GM12892 (cell line): ENCODE measurements at regions not wholly inside any gene's neighbourhood (a gene's known extent, or its start where the extent isn't known, plus 50 kb on each side); places are given as distances from the start of the nearest gene placed in this dataset.
A peak's percentile ranks its signal among the peaks of the same experiment; 100 is the strongest.
"Not testable (repeated sequence)": the region's sequence is repeated elsewhere in the genome, so short reads cannot be mapped to it uniquely, and the experiment has no call there.

Experiments
- DNase-seq: peaks from one replicate; pipeline ENCODE4 v3.0.0; 2011; ENCODE audit not compliant: insufficient read length
- FAIRE-seq: peaks from 2 replicates; lab custom pipeline; 2011; peaks lifted over from hg19 to GRCh38; lab: Jason Lieb, UNC
- POLR2A ChIP-seq: IDR thresholded peaks from 2 replicates; pipeline ENCODE4 v1.6.1; 2011; ENCODE audit warnings: low read depth, low read length, control low read depth
- POLR2AphosphoS5 ChIP-seq: IDR thresholded peaks from 2 replicates; pipeline ENCODE4 v1.6.1; 2011; ENCODE audit warnings: low read depth, low read length, control low read depth
- TAF1 ChIP-seq: IDR thresholded peaks from 2 replicates; pipeline ENCODE4 v1.6.1; 2011; ENCODE audit warnings: low read depth, mild to moderate bottlenecking, control low read depth, low read length, borderline replicate concordance

- FAIRE-seq (no peak), DNase-seq (no peak)
- TF ChIP-seq POLR2AphosphoS5: no peak
- no peak for TF ChIP-seq POLR2A
These were observed 102.6 kb downstream of the PLG start for GRCh38 chr6:160804639-160805038.

GRCh38 chr6:160808263-160808662 is 106.2 kb downstream of the PLG start:
- TF ChIP-seq POLR2AphosphoS5: no peak
- no peak for DNase-seq
- FAIRE-seq: no peak

GRCh38 chr6:160810238-160810637 is 108.2 kb downstream of the PLG start:
- FAIRE-seq (no peak), DNase-seq (no peak)
- TF ChIP-seq POLR2AphosphoS5: no peak

- TF ChIP-seq POLR2AphosphoS5: no peak
- TF ChIP-seq TAF1: no peak
- no peak for TF ChIP-seq POLR2A
- FAIRE-seq: peak; percentile 68
- DNase-seq: no peak
These were observed 110.1 kb downstream of the PLG start for GRCh38 chr6:160812097-160812496.

GRCh38 chr6:160818934-160819333 is 116.9 kb downstream of the PLG start:
- TF ChIP-seq POLR2A (no peak), TAF1 (no peak)
- FAIRE-seq: no peak
- no peak for DNase-seq

GRCh38 chr6:160820661-160821060 is 118.6 kb downstream of the PLG start:
- not testable (repeated sequence) for FAIRE-seq, DNase-seq

- DNase-seq (no peak), FAIRE-seq (no peak)
- TF ChIP-seq POLR2A (no peak), TAF1 (no peak), POLR2AphosphoS5 (no peak)
These were observed 129.7 kb downstream of the PLG start for GRCh38 chr6:160831739-160832138.

- TF ChIP-seq POLR2AphosphoS5 (no peak), POLR2A (no peak), TAF1 (no peak)
- FAIRE-seq: no peak
- no peak for DNase-seq
These were observed 130.4 kb downstream of the PLG start for GRCh38 chr6:160832422-160832821.

GRCh38 chr6:160837146-160837545 is 135.1 kb downstream of the PLG start:
- no peak for FAIRE-seq
- TF ChIP-seq POLR2AphosphoS5 (no peak), POLR2A (no peak)
- no peak for DNase-seq

GRCh38 chr6:160851031-160851430 is 140.5 kb upstream of the MAP3K4 start:
- TF ChIP-seq POLR2A (no peak), POLR2AphosphoS5 (no peak), TAF1 (no peak)
- FAIRE-seq (no peak), DNase-seq (no peak)

- no peak for TF ChIP-seq POLR2A
- no peak for TF ChIP-seq POLR2AphosphoS5
- no peak for TF ChIP-seq TAF1
- FAIRE-seq (no peak), DNase-seq (no peak)
These were observed 137.6 kb upstream of the MAP3K4 start for GRCh38 chr6:160853946-160854345.

GRCh38 chr6:160858886-160859285 is 132.7 kb upstream of the MAP3K4 start:
- FAIRE-seq: no peak
- TF ChIP-seq TAF1 (no peak), POLR2A (no peak), POLR2AphosphoS5 (no peak)
- no peak for DNase-seq

GRCh38 chr6:160859822-160860221 is 131.7 kb upstream of the MAP3K4 start:
- DNase-seq: no peak
- FAIRE-seq: no peak
- TF ChIP-seq POLR2A: no peak
- TF ChIP-seq TAF1: no peak
- no peak for TF ChIP-seq POLR2AphosphoS5

GRCh38 chr6:160861824-160862223 is 129.7 kb upstream of the MAP3K4 start:
- TF ChIP-seq TAF1 (no peak), POLR2A (no peak), POLR2AphosphoS5 (no peak)
- FAIRE-seq (no peak), DNase-seq (no peak)
